A549 (cell line): ENCODE measurements at regions not wholly inside any gene's neighbourhood (a gene's known extent, or its start where the extent isn't known, plus 50 kb on each side); places are given as distances from the start of the nearest gene placed in this dataset.

Experiments
- CHD2 ChIP-seq: fragments of 150-350 bp; IDR thresholded peaks from 2 replicates; pipeline ENCODE4 v1.6.1; 2014; ENCODE audit warnings: low read length; ENCODE audit not compliant: partially characterized antibody
- EP300 ChIP-seq, 2 experiments: fragments of >200 bp; sonication (Bioruptor Twin); formaldehyde crosslinking; IDR thresholded peaks; 2 replicates in 1 of 2; 3 replicates in 1 of 2; pipeline ENCODE4 v1.6.1; 2016 to 2017
- TF ChIP-seq, protein P1 (sequence below): IDR thresholded peaks from 2 replicates; pipeline ENCODE4 v1.6.1; 2012
- TF ChIP-seq, protein P2 (sequence below): fragments of >200 bp; sonication (Bioruptor Twin); formaldehyde crosslinking; IDR thresholded peaks from 3 replicates; pipeline ENCODE4 v1.5.1; 2016

DNA sequence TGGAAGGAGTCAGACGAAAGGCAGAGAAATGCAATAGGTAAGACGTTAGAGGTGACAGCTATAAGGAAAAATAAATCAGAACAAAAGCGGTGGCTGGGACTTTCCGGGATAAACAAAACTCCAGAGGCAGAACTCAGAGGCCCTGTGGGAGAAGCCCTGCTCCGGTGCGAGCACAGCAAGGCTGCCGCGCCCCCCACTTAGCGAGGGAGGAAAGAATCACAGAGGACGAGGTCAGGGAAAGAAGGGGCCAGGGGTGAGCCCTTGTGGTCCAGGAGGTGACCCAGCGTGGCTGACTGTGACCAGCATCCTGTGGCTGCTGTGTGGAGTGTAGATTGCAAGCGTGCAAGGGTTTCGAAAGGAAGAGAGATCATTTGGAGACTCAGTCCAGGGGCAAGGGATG is 591.8 kb upstream of the ADARB2 start:
- no peak for TF ChIP-seq EP300 (IDR thresholded peaks at IDR 0.05)
- TF ChIP-seq, protein P1, sequence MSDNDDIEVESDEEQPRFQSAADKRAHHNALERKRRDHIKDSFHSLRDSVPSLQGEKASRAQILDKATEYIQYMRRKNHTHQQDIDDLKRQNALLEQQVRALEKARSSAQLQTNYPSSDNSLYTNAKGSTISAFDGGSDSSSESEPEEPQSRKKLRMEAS = no peak
- TF ChIP-seq, protein P2, sequence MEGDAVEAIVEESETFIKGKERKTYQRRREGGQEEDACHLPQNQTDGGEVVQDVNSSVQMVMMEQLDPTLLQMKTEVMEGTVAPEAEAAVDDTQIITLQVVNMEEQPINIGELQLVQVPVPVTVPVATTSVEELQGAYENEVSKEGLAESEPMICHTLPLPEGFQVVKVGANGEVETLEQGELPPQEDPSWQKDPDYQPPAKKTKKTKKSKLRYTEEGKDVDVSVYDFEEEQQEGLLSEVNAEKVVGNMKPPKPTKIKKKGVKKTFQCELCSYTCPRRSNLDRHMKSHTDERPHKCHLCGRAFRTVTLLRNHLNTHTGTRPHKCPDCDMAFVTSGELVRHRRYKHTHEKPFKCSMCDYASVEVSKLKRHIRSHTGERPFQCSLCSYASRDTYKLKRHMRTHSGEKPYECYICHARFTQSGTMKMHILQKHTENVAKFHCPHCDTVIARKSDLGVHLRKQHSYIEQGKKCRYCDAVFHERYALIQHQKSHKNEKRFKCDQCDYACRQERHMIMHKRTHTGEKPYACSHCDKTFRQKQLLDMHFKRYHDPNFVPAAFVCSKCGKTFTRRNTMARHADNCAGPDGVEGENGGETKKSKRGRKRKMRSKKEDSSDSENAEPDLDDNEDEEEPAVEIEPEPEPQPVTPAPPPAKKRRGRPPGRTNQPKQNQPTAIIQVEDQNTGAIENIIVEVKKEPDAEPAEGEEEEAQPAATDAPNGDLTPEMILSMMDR = no peak
- no peak for TF ChIP-seq CHD2
